ENCODE measurements at regions not wholly inside any gene's neighbourhood (a gene's known extent, or its start where the extent isn't known, plus 50 kb on each side); places are given as distances from the start of the nearest gene placed in this dataset.

GRCh38 chr12:42982828-42983227 lies 393.3 kb upstream of the PRICKLE1 start:
- Histone ChIP-seq H3K36me3 (replicated peaks in 1 of 2; ENCODE audit: control insufficient read depth in 1 of 2, insufficient read depth in 2 of 2, low read length in 2 of 2) (no peaks in the 10 kb centered on the region), H3K9me3 (replicated peaks in 1 of 2; ENCODE audit: control insufficient read depth in 1 of 2, insufficient read depth in 1 of 2, low read length in 2 of 2) (peaks cover 0 to 4% of the 10 kb centered on the region in 2 donors), H3K27me3 (ENCODE audit: control insufficient read depth in 2 of 2, insufficient read depth in 2 of 2, low read length in 2 of 2) (no peaks in the 10 kb centered on the region), H3K4me3 (replicated peaks in 1 of 3; ENCODE audit: low read depth in 2 of 3, low read length in 3 of 3) (no peak overlapping the region), H3K4me2 (replicated peaks; ENCODE audit: extremely low read depth, low read length, poor library complexity, severe bottlenecking) (no peak overlapping the region), H4K20me1 (ENCODE audit: insufficient read depth, low read length) (no peaks in the 10 kb centered on the region), H3K4me1 (ENCODE audit: control insufficient read depth in 1 of 2, insufficient read depth in 2 of 2, low read length in 2 of 2) (no peaks in the 10 kb centered on the region), H3K79me2 (ENCODE audit: insufficient read depth, low read length) (no peaks in the 10 kb centered on the region), H3K27ac (ENCODE audit: low read depth in 1 of 2, low read length in 2 of 2) (no peak overlapping the region), H3K9ac (ENCODE audit: insufficient read depth, low read length, poor library complexity, severe bottlenecking) (no peak overlapping the region), H2AFZ (ENCODE audit: insufficient read depth, low read depth, low read length, poor library complexity, severe bottlenecking) (no peak overlapping the region)
- H3K4me3 Mint-ChIP-seq: no peak overlapping the region
- no peak for DNase-seq
- WGBS (ENCODE audit: insufficient coverage): no CpG with 5 or more reads among the region's 4 CpGs
- TF ChIP-seq, protein P1, sequence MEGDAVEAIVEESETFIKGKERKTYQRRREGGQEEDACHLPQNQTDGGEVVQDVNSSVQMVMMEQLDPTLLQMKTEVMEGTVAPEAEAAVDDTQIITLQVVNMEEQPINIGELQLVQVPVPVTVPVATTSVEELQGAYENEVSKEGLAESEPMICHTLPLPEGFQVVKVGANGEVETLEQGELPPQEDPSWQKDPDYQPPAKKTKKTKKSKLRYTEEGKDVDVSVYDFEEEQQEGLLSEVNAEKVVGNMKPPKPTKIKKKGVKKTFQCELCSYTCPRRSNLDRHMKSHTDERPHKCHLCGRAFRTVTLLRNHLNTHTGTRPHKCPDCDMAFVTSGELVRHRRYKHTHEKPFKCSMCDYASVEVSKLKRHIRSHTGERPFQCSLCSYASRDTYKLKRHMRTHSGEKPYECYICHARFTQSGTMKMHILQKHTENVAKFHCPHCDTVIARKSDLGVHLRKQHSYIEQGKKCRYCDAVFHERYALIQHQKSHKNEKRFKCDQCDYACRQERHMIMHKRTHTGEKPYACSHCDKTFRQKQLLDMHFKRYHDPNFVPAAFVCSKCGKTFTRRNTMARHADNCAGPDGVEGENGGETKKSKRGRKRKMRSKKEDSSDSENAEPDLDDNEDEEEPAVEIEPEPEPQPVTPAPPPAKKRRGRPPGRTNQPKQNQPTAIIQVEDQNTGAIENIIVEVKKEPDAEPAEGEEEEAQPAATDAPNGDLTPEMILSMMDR (IDR thresholded peaks at IDR 0.05): no peak
- peaks cover 0 to 8% (median 3%) of the 10 kb centered on the region in 7 donors for H3K9me3 Mint-ChIP-seq
- no peaks in the 10 kb centered on the region for H3K27me3 Mint-ChIP-seq (ENCODE audit: low read depth in 3 of 3)
- no peak overlapping the region for H3K27ac Mint-ChIP-seq
- intact Hi-C loops (cut with micrococcal nuclease): no loop called here
- no peaks in the 10 kb centered on the region for H3K36me3 Mint-ChIP-seq
- no peaks in the 10 kb centered on the region for H3K4me1 Mint-ChIP-seq

GRCh38 chr12:42981379-42981778 lies 391.8 kb upstream of the PRICKLE1 start:
- no peak overlapping the region for H3K4me3 ChIP-seq (replicated peaks in 1 of 3; ENCODE audit: low read depth in 2 of 3, low read length in 3 of 3)
- Mint-ChIP-seq H3K4me1 (no peaks in the 10 kb centered on the region), H3K9me3 (peaks cover 0 to 8% (median 2%) of the 10 kb centered on the region in 7 donors), H3K36me3 (no peaks in the 10 kb centered on the region), H3K4me3 (no peak overlapping the region), H3K27me3 (ENCODE audit: low read depth in 3 of 3) (no peaks in the 10 kb centered on the region), H3K27ac (no peak overlapping the region)
- no peaks in the 10 kb centered on the region for H3K36me3 ChIP-seq (replicated peaks in 1 of 2; ENCODE audit: control insufficient read depth in 1 of 2, insufficient read depth in 2 of 2, low read length in 2 of 2)
- no CpG with 5 or more reads among the region's 3 CpGs for WGBS (ENCODE audit: insufficient coverage)
- H3K4me1 ChIP-seq (ENCODE audit: control insufficient read depth in 1 of 2, insufficient read depth in 2 of 2, low read length in 2 of 2): no peaks in the 10 kb centered on the region
- intact Hi-C loops (cut with micrococcal nuclease): no loop called here
- H2AFZ ChIP-seq (ENCODE audit: insufficient read depth, low read depth, low read length, poor library complexity, severe bottlenecking): no peak overlapping the region
- H3K4me2 ChIP-seq (replicated peaks; ENCODE audit: extremely low read depth, low read length, poor library complexity, severe bottlenecking): no peak overlapping the region
- H3K9ac ChIP-seq (ENCODE audit: insufficient read depth, low read length, poor library complexity, severe bottlenecking): no peak overlapping the region
- peaks cover 0 to 4% of the 10 kb centered on the region in 2 donors for H3K9me3 ChIP-seq (replicated peaks in 1 of 2; ENCODE audit: control insufficient read depth in 1 of 2, insufficient read depth in 1 of 2, low read length in 2 of 2)
- H3K27ac ChIP-seq (ENCODE audit: low read depth in 1 of 2, low read length in 2 of 2): no peak overlapping the region
- no peaks in the 10 kb centered on the region for H4K20me1 ChIP-seq (ENCODE audit: insufficient read depth, low read length)
- TF ChIP-seq, protein P1 (IDR thresholded peaks at IDR 0.05): no peak
- no peaks in the 10 kb centered on the region for H3K79me2 ChIP-seq (ENCODE audit: insufficient read depth, low read length)
- DNase-seq: no peak
- no peaks in the 10 kb centered on the region for H3K27me3 ChIP-seq (ENCODE audit: control insufficient read depth in 2 of 2, insufficient read depth in 2 of 2, low read length in 2 of 2)
